GM12874 (cell line): ENCODE measurements at regions not wholly inside any gene's neighbourhood (a gene's known extent, or its start where the extent isn't known, plus 50 kb on each side); places are given as distances from the start of the nearest gene placed in this dataset.

Experiments
- TF ChIP-seq, protein P1 (sequence below): IDR thresholded peaks from 2 replicates; pipeline ENCODE4 v1.5.1; 2011; ENCODE audit warnings: low read depth, mild to moderate bottlenecking, control low read depth, low read length, moderate library complexity; ENCODE audit not compliant: insufficient read depth

DNA sequence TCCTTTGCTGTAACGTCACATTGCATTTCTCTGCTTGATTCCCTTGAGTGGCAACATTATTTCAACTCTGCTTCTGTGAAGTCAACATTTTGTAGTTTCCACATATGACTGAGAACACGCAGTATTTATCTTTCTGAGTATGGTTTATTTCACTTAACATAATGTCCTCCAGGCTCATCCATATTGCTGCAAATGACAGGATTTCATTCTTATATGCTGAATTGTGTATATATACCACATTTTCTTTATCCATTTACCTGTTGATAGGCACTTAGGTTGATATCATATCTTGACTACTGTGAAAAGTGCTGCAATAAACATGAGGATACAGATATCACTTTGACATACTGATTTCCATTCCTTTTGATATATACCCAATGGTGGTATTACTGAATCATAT is 878.5 kb downstream of the PLOD2 start:
- TF ChIP-seq, protein P1, sequence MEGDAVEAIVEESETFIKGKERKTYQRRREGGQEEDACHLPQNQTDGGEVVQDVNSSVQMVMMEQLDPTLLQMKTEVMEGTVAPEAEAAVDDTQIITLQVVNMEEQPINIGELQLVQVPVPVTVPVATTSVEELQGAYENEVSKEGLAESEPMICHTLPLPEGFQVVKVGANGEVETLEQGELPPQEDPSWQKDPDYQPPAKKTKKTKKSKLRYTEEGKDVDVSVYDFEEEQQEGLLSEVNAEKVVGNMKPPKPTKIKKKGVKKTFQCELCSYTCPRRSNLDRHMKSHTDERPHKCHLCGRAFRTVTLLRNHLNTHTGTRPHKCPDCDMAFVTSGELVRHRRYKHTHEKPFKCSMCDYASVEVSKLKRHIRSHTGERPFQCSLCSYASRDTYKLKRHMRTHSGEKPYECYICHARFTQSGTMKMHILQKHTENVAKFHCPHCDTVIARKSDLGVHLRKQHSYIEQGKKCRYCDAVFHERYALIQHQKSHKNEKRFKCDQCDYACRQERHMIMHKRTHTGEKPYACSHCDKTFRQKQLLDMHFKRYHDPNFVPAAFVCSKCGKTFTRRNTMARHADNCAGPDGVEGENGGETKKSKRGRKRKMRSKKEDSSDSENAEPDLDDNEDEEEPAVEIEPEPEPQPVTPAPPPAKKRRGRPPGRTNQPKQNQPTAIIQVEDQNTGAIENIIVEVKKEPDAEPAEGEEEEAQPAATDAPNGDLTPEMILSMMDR: no peak

GRCh38 chr3:145286937-145287336 is 874.0 kb downstream of the PLOD2 start:
- TF ChIP-seq, protein P1: no peak

GRCh38 chr3:145290010-145290409 is 871.0 kb downstream of the PLOD2 start:
- TF ChIP-seq, protein P1: no peak

DNA sequence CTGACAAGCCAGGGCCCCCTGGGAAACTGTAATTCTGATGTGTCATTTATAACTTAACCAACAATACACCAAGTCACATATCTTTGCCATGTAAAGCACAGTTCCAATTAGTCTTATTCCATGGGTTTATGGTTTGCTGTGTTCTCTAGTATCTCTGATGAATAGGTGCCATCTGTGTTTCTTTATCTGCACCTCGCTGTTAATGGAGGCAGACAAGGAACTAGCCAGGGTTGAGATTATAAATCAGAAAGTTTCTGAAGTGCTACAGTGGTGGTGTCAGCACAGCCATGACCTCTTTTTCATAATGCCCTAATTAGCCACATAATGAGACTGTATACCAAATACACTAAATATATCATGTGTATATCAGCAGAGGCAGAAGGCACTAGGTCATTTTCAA is 866.4 kb downstream of the PLOD2 start:
- TF ChIP-seq, protein P1: no peak

DNA sequence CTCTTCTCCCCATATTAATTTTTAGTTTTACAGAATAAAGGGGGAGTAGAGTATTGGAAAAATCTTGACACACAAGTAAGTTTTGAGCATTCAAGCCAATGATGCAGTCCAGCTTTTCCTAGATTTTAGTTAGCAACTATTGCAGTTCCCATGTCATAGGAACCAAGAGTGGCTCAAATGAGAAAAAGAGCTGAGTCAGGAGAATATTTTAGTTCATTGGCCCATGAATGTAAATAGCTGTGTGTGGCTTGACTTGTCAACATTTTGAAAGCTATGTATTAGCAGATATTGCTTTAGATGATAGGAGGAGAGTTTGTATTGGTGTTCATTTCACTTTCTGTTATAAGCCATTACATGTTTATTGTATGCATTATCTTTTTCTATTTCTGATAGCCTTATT is 853.7 kb downstream of the PLOD2 start:
- TF ChIP-seq, protein P1: no peak

DNA sequence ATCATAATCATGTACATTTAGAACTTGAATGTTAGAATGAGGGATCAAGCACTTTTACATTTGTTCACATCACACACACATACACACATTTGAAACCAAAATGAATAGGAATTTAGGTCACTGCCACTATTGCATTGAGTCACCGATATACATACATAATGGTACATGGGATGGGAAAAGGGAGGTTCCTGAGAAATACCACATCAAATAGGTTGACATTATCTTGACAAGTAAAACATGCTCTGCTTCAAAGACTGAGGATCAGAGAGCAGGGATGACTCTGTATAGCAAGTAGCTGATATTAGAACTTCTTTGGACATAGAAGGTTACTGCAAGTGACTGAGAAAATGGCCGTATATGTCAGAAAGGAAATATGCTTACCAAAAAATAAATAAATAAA is 847.2 kb downstream of the PLOD2 start:
- TF ChIP-seq, protein P1: no peak

DNA sequence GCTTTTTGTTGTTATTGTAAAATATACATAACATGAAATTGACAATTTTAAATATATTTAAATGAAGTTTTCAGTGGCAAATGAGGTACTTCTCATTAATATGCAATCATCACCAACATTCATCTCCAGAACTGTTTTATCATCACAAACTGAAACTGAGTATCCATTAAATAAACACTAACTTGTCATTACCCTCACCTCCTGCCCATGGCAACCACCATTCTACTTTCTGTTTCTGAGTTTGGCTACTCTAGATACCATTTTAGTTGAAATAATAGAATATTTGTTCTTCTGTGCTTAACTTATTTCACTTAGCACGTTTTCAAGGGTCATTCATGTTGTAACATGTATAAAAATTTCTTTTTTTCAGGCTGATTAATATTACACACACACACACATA is 834.3 kb downstream of the PLOD2 start:
- TF ChIP-seq, protein P1: no peak

- TF ChIP-seq, protein P1: no peak
Measured at GRCh38 chr3:145333931-145334330, 827.1 kb downstream of the PLOD2 start.
